B cell (primary cell): ENCODE measurements at regions not wholly inside any gene's neighbourhood (a gene's known extent, or its start where the extent isn't known, plus 50 kb on each side); places are given as distances from the start of the nearest gene placed in this dataset.

Source experiments
- ATAC-seq: fragments of 200-7000 bp; cut with Tn5 transposase; one replicate; pipeline ENCODE4 v1.10.0; 2021; ENCODE audit warnings: low read depth, mild to moderate bottlenecking, moderate number of reproducible peaks, moderate library complexity
- CTCF ChIA-PET: fragments of 350-600 bp; sonication (Branson Sonifier 250); formaldehyde crosslinking; loops from one replicate; lab custom pipeline; 2021; ENCODE audit warnings: antibody characterized with exemption, inconsistent platforms; lab: Charles Lee
- POLR2A ChIA-PET: fragments of 350-600 bp; sonication (Branson Sonifier 250); formaldehyde crosslinking; loops from one replicate; lab custom pipeline; 2021; ENCODE audit warnings: antibody characterized with exemption; lab: Charles Lee
- DNase-seq: peaks from one replicate; pipeline ENCODE4 v3.0.0; 2013
- H2AFZ ChIP-seq: 2 replicates; pipeline ENCODE4 v1.6.1; 2012; ENCODE audit warnings: mild to moderate bottlenecking, low read depth, low read length; ENCODE audit not compliant: insufficient read depth, poor library complexity, severe bottlenecking
- H3K27ac ChIP-seq, 2 donors: 1 replicate in 1 of 2; 2 replicates in 1 of 2; pipeline ENCODE4 v1.5.1; 2012 to 2013; ENCODE audit warnings: low read length in 2 of 2, mild to moderate bottlenecking in 2 of 2, moderate library complexity in 1 of 2
- H3K27me3 ChIP-seq, 4 experiments: fragments of 200-600 bp in 1 of 4; sonication (generic) in 1 of 4; replicated peaks in 1 of 4; 1 replicate in 2 of 4; 2 replicates in 2 of 4; pipeline versions ENCODE4 v1.6.1 to v1.7.0; 2013 to 2016; ENCODE audit warnings: low read length in 3 of 4, mild to moderate bottlenecking in 2 of 4, mixed read lengths in 1 of 4, moderate library complexity in 1 of 4; ENCODE audit not compliant: insufficient read depth in 4 of 4, control insufficient read depth in 3 of 4; ENCODE audit errors: control extremely low read depth in 1 of 4
- H3K36me3 ChIP-seq, 2 experiments: replicated peaks in 1 of 2; 1 replicate in 1 of 2; 2 replicates in 1 of 2; pipeline versions ENCODE4 v1.6.1 to v1.7.1; 2013; ENCODE audit warnings: low read length in 1 of 2; ENCODE audit not compliant: insufficient read depth in 2 of 2, control insufficient read depth in 1 of 2; ENCODE audit errors: control extremely low read depth in 1 of 2, extremely low read depth in 1 of 2
- H3K4me1 ChIP-seq, 2 donors: fragments of 200-600 bp in 1 of 2; sonication (generic) in 1 of 2; 1 replicate in 1 of 2; 2 replicates in 1 of 2; pipeline versions ENCODE4 v1.5.1 to v1.6.1; 2013 to 2017; ENCODE audit warnings: low read length in 2 of 2; ENCODE audit not compliant: control insufficient read depth in 2 of 2, insufficient read depth in 2 of 2
- H3K4me2 ChIP-seq: replicated peaks from 2 replicates; pipeline ENCODE3; 2012; ENCODE audit warnings: mild to moderate bottlenecking, low read depth, low read length; ENCODE audit not compliant: poor library complexity, severe bottlenecking
- H3K4me3 ChIP-seq, 5 experiments: fragments of 200-600 bp in 1 of 5; sonication (generic) in 1 of 5; 1 replicate in 3 of 5; 2 replicates in 2 of 5; pipeline versions ENCODE4 v1.5.1 to v1.7.0; 2011 to 2016; ENCODE audit warnings: low read length in 4 of 5, mild to moderate bottlenecking in 4 of 5, low read depth in 2 of 5, control low read depth in 1 of 5, moderate library complexity in 1 of 5; ENCODE audit not compliant: insufficient read depth in 1 of 5; ENCODE audit errors: control extremely low read depth in 1 of 5, extremely low read depth in 1 of 5
- H3K79me2 ChIP-seq: fragments of 200-600 bp; sonication (generic); one replicate; pipeline ENCODE4 v1.6.0; 2016; ENCODE audit warnings: low read length; ENCODE audit not compliant: control insufficient read depth, insufficient read depth
- H3K9ac ChIP-seq: fragments of 200-600 bp; sonication (generic); 2 replicates; pipeline ENCODE4 v1.6.1; 2017; ENCODE audit warnings: mild to moderate bottlenecking, low read length, moderate library complexity
- H3K9me3 ChIP-seq, 3 donors: one replicate each; pipeline versions ENCODE4 v1.6.1 to v1.7.1; 2013; ENCODE audit warnings: low read length in 2 of 3; ENCODE audit not compliant: control insufficient read depth in 2 of 3, insufficient read depth in 1 of 3; ENCODE audit errors: control extremely low read depth in 1 of 3
- H4K20me1 ChIP-seq: 2 replicates; pipeline ENCODE4 v1.6.0; 2012; ENCODE audit warnings: mild to moderate bottlenecking, low read length; ENCODE audit not compliant: insufficient read depth, control insufficient read depth, poor library complexity, severe bottlenecking
- H3K27ac Mint-ChIP-seq: one replicate; pipeline ENCODE4 v1.8.0; 2021; ENCODE audit warnings: mixed read lengths
- H3K27me3 Mint-ChIP-seq: one replicate; pipeline ENCODE4 v1.8.0; 2021; ENCODE audit warnings: mixed read lengths
- H3K4me1 Mint-ChIP-seq: one replicate; pipeline ENCODE4 v1.8.0; 2021; ENCODE audit warnings: mixed read lengths
- H3K4me3 Mint-ChIP-seq: one replicate; pipeline ENCODE4 v1.8.0; 2021; ENCODE audit warnings: mixed read lengths
- H3K9me3 Mint-ChIP-seq: one replicate; pipeline ENCODE4 v1.8.0; 2022; ENCODE audit warnings: mixed read lengths; ENCODE audit not compliant: insufficient read depth
- EZH2 ChIP-seq: IDR thresholded peaks from 2 replicates; pipeline ENCODE4 v1.6.1; 2012; ENCODE audit warnings: borderline replicate concordance, low read depth, mild to moderate bottlenecking, moderate library complexity, low read length; ENCODE audit not compliant: insufficient read depth, poor library complexity, severe bottlenecking
- WGBS: methylation state at CpG from one replicate; pipeline ENCODE4 v1.1.5; 2013; ENCODE audit warnings: missing lambda C conversion rate; ENCODE audit not compliant: insufficient coverage; 5-methylcytosine and 5-hydroxymethylcytosine counted together
- intact Hi-C: fragments of 100-400 bp; cut with micrococcal nuclease; formaldehyde crosslinking; loops from one replicate; pipeline ENCODE4 v1.10.0; 2022
- TF ChIP-seq, protein P1 (sequence below): fragments of 200-600 bp; IDR thresholded peaks from one replicate; pipeline ENCODE4 v1.8.0; 2022; ENCODE audit warnings: antibody characterized with exemption, mild to moderate bottlenecking

DNA sequence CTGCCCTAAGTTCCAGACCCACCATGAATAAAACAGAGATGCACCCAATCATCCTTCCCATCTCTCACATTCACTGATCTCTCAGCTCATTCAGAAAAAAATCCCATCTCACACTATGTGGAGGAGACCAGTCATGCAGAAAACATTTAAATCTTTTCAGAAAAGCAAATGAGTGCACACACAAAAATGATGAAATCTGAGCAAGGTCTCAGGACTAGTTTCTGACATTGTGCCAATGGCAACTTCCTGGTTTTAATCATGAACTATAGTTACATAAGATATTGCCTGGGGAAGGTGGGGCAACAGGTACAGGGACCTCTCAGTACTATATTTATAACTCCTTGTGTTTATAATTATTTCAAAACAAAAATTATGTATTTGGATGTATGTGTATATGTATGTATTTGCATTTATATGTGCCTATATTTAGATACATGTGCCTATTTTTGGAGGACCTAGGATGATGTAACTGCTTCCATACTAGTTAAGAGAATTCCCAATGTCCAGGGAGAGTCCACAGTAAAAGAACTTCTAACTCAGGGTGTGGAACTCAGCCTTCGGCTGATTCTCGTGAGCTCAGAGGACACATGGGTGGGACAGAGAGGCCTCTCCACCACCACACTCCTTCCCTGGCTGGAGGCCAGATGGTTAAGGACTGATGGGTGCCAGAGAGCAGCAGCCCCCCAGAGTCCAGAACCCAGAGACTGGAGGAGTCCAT, 71.7 kb upstream of the MAP3K4 start:
- no peak overlapping the region for H3K27ac Mint-ChIP-seq
- peaks cover 5% of the 10 kb centered on the region for H3K27me3 Mint-ChIP-seq
- ChIA-PET POLR2A (no interaction called here), CTCF (interaction anchor here (1.5 kb wide), 1 partner anchor 11 kb away, joined by 7 read pairs; no protein-coding TSS in a partner anchor)
- H3K4me3 Mint-ChIP-seq = no peak overlapping the region
- no peaks in the 10 kb centered on the region for H3K4me1 ChIP-seq
- DNase-seq = no peak
- no peak for TF ChIP-seq EZH2
- TF ChIP-seq, protein P1, sequence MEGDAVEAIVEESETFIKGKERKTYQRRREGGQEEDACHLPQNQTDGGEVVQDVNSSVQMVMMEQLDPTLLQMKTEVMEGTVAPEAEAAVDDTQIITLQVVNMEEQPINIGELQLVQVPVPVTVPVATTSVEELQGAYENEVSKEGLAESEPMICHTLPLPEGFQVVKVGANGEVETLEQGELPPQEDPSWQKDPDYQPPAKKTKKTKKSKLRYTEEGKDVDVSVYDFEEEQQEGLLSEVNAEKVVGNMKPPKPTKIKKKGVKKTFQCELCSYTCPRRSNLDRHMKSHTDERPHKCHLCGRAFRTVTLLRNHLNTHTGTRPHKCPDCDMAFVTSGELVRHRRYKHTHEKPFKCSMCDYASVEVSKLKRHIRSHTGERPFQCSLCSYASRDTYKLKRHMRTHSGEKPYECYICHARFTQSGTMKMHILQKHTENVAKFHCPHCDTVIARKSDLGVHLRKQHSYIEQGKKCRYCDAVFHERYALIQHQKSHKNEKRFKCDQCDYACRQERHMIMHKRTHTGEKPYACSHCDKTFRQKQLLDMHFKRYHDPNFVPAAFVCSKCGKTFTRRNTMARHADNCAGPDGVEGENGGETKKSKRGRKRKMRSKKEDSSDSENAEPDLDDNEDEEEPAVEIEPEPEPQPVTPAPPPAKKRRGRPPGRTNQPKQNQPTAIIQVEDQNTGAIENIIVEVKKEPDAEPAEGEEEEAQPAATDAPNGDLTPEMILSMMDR = no peak
- H2AFZ ChIP-seq = no peak overlapping the region
- ATAC-seq = no peak
- no peaks in the 10 kb centered on the region for H3K36me3 ChIP-seq
- no peak overlapping the region for H3K4me3 ChIP-seq
- no peak overlapping the region for H3K9ac ChIP-seq
- no peaks in the 10 kb centered on the region for H3K79me2 ChIP-seq
- no peaks in the 10 kb centered on the region for H3K4me1 Mint-ChIP-seq
- no peak overlapping the region for H3K4me2 ChIP-seq
- no peaks in the 10 kb centered on the region for H3K9me3 ChIP-seq
- no peaks in the 10 kb centered on the region for H3K9me3 Mint-ChIP-seq
- WGBS = 80% methylated on average over 1 of the region's 2 CpGs
- intact Hi-C loops = no loop called here
- H3K27me3 ChIP-seq = no peaks in the 10 kb centered on the region
- no peaks in the 10 kb centered on the region for H4K20me1 ChIP-seq
- H3K27ac ChIP-seq = no peak overlapping the region

DNA sequence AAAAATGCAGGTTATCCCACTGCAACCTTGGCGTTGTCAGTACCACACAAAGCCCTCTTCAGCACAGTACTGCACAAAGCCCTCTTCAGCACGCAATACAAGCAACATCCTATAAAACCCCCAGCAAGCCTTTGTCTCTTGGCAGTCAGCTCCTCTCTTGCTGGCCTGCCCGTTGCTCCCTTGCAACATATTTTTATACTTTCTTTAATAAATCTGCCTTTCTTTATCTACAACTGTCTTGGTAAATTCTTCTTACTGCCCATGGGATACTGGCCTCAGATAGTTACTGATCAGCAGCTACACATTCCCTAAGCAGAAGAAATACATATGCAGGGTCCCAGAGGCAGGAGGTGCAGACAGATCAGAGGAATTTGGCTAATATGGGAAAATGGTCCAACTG, 70.5 kb upstream of the MAP3K4 start:
- intact Hi-C loops = no loop called here

More for the DNA sequence above, 70.5 kb upstream of the MAP3K4 start:
- Histone ChIP-seq H3K9ac (no peak overlapping the region), H3K27ac (no peak overlapping the region), H3K79me2 (no peaks in the 10 kb centered on the region), H3K36me3 (no peaks in the 10 kb centered on the region), H3K4me1 (no peaks in the 10 kb centered on the region), H3K27me3 (peaks cover 0 to 2% (median 0%) of the 10 kb centered on the region in 4 experiments), H2AFZ (no peak overlapping the region), H4K20me1 (no peaks in the 10 kb centered on the region), H3K4me2 (no peak overlapping the region), H3K4me3 (no peak overlapping the region), H3K9me3 (no peaks in the 10 kb centered on the region)
- H3K27ac Mint-ChIP-seq = no peak overlapping the region
- H3K27me3 Mint-ChIP-seq = peaks cover 12% of the 10 kb centered on the region
- ATAC-seq (no peak), DNase-seq (no peak)
- no peak overlapping the region for H3K4me3 Mint-ChIP-seq
- 84% methylated on average over 3 of the region's 3 CpGs for WGBS
- CTCF ChIA-PET = interaction anchor here (1.5 kb wide), 1 partner anchor 10 kb away, joined by 7 read pairs; no protein-coding TSS in a partner anchor
- no peaks in the 10 kb centered on the region for H3K9me3 Mint-ChIP-seq
- no peaks in the 10 kb centered on the region for H3K4me1 Mint-ChIP-seq
- TF ChIP-seq, protein P1 = no peak
- no peak for TF ChIP-seq EZH2
- POLR2A ChIA-PET = no interaction called here
